ENCODE measurements at regions not wholly inside any gene's neighbourhood (a gene's known extent, or its start where the extent isn't known, plus 50 kb on each side); places are given as distances from the start of the nearest gene placed in this dataset.

DNA sequence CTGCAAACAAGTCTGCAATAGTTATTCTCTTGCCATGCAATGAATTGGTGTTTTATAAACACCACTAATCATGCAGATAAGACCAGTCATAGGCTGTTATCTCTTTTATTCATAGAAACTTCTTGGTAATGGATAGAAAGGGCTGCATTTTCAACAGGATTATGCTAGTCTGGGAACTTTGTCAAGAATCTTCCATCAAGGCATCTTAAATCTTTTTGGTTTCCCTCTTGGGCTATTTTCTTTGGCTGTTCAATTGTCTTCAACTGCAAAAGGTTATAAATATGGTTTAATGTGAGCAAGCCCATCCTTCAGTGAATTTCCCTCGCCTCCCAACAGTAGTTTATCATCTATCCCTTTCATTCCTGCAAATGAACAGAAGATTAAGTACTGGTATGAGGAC lies 59.0 kb upstream of the MINAR1 start:
- no peak for DNase-seq

DNA sequence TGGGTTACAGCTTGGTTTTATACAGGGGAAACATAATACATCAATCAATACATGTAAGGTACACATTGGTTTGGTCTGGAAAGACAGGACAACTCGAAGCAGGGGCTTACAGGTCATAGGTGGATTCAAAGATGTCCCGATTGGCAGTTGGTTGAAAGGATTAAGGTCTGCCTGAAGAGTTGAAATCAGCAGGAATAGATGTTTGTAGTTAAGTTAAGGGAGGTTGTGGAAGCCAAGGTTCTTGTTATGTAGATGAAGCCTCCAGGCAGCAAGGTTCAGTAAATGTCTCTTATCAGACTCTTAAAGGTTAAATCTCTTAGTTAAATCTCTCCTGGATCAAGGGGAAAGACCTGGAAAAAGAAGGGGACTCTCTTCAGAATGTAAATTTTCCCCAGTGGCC lies 58.4 kb upstream of the MINAR1 start:
- no peak for DNase-seq

DNA sequence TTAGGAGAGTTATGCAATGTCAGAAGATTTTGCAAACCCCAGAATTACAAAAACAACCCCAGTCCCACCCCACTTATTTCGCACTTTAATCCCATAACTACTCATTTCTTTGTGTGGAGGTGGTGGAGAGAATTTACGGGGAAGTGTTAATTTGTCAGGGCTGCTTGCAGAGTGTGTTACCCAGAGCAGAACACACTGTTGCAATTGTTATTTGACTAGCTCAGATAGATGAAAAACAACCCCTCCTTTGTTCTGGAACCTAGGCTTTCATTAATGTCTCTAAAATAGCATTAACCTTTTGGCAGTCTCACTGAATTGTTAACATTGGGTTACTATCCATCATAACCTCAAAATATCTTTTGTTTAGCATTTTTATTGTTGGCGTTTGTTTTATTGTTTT lies 55.8 kb upstream of the MINAR1 start:
- no peak for DNase-seq

DNA sequence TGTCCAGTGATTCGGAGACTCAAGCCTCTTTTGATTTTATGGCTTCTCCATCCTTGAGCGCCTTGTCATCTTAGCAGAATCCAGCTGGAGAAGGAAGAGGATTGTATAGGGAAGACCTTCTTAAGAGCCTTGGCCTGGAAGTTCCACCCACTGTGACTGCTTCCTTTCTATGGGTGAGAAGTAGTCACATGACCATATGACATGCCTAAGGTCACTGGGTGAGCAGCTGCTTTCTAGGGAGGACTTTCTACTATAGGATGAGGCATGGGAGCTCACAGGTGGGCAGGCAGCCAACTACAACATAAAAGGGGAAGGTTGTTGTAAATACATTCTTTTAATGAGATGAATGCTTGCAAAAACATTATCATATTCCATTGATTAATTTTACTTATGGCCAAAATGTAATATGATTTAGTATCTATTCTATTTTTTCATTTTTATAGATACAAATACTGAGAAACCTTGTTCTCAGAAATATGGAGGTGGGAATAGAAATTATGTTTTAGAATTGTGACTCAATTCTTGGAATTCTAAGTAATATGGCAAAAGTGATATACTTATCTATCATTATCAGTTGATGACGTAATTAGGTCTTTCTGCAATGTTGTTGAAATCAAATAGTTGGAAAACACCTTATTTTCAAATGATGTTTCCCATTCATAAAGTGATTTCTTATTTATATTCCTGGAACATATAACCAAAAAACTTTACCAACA lies 53.6 kb upstream of the MINAR1 start:
- no peak for DNase-seq

DNA sequence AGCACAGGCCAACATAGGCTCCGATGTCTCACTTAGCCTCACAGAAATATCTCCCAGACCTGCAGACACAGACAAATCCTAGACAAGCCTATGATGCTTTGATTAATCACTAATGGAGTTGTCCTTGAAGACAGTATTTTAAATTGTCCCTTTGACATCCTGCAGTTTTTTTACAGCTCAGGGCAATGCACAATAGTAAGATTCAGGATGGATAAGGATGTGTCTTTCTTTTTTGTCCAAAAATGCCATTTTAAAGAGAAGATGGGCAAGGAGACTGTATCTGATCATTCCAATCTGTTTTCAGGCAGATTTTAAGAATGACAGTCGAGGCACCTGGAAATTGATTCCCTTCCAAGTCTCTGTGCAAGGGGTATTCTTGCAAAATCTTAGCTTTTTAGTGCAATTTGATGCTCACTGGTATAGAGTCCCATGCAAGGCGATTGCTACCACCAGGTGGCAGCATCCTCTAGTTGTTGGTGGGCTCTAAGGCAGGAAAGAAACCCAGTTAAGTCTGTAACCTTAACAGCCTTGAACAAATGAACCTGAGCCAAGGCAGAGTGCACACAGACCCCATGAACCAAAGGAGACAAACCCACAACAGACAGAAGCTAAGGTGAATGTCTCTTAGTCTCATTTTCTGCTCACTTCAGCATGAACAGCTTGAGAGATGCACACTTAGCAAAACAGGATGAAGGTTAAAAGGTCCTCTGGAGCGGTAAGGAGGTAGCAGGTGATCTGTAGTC lies 51.2 kb upstream of the MINAR1 start:
- DNase-seq: peak; percentile 70 to 77

DNA sequence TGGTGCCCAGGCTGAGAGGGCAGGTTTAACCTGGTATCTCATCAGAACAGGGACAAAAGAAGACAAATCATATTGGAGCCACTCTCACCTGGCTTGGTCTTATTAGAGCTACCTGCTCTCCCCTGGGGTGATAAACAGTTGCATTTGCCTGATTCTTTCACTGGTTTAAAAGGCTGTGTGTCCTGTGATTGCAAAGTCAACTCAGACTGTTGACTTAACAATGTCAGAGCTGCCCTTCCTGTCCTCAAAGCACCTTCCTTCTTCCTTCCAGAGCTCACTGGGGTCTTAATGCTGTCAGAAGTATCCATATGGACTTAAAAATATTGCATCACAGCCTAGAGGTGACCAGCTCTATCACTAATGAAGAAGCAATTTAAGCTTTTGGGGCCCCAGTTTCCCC lies 50.5 kb upstream of the MINAR1 start:
- no peak for DNase-seq

Data from activated CD4-positive, alpha-beta T cell treated with anti-CD3 and anti-CD28 coated beads, Interleukin-2, amount 50 U/mL, for 4 hours (primary cell).